ENCODE measurements at regions not wholly inside any gene's neighbourhood (a gene's known extent, or its start where the extent isn't known, plus 50 kb on each side); places are given as distances from the start of the nearest gene placed in this dataset.

- H3K36me3 ChIP-seq (ENCODE audit: low read length), result no peaks in the 10 kb centered on the region
- TF ChIP-seq EZH2phosphoT487 (conservative IDR thresholded peaks at IDR 0.05; ENCODE audit: low read length), result no peak
- TF ChIP-seq CTCF (IDR thresholded peaks at IDR 0.05; ENCODE audit: insufficient read depth, low read length, poor library complexity, severe bottlenecking), result no peak
- no peaks in the 10 kb centered on the region for H3K27me3 ChIP-seq (ENCODE audit: low read length)
- no peak overlapping the region for H3K9ac ChIP-seq (ENCODE audit: low read length)
- no peak overlapping the region for H3K4me3 ChIP-seq (ENCODE audit: insufficient read depth, low read length, poor library complexity, severe bottlenecking)
- no peaks in the 10 kb centered on the region for H3F3A ChIP-seq (ENCODE audit: insufficient read depth)
- H3K9me3 ChIP-seq (ENCODE audit: insufficient read depth, low read length), result peaks cover 4% of the 10 kb centered on the region; the same call in 1 of the 2 replicates
- H3K9me2 ChIP-seq (replicated peaks; ENCODE audit: insufficient read depth, low read length), result no peaks in the 10 kb centered on the region
- H2AFZ ChIP-seq (ENCODE audit: low read depth, low read length, severe bottlenecking), result no peak overlapping the region
- no peaks in the 10 kb centered on the region for H3K79me2 ChIP-seq (ENCODE audit: insufficient read depth, low read length)
- no peak overlapping the region for H3K27ac ChIP-seq (ENCODE audit: low read depth, low read length)
- H4K20me1 ChIP-seq (ENCODE audit: low read depth, low read length), result no peaks in the 10 kb centered on the region
- H3K4me2 ChIP-seq (ENCODE audit: low read depth, low read length, poor library complexity, severe bottlenecking), result no peak overlapping the region
Measured at GRCh38 chr7:41067576-41067975, 635.3 kb downstream of the INHBA start.

- H3K36me3 ChIP-seq (ENCODE audit: low read length), result no peaks in the 10 kb centered on the region
- H3K9ac ChIP-seq (ENCODE audit: low read length), result no peak overlapping the region
- no peak overlapping the region for H3K4me3 ChIP-seq (ENCODE audit: insufficient read depth, low read length, poor library complexity, severe bottlenecking)
Measured at GRCh38 chr7:41065663-41066062, 637.2 kb downstream of the INHBA start.

GRCh38 chr7:41063116-41063515 is 639.8 kb downstream of the INHBA start:
- no peak overlapping the region for H3K4me2 ChIP-seq (ENCODE audit: low read depth, low read length, poor library complexity, severe bottlenecking)
- H3F3A ChIP-seq (ENCODE audit: insufficient read depth), result no peaks in the 10 kb centered on the region
- H3K9ac ChIP-seq (ENCODE audit: low read length), result no peak overlapping the region
- no peak overlapping the region for H2AFZ ChIP-seq (ENCODE audit: low read depth, low read length, severe bottlenecking)
- no peaks in the 10 kb centered on the region for H4K20me1 ChIP-seq (ENCODE audit: low read depth, low read length)
- no peaks in the 10 kb centered on the region for H3K27me3 ChIP-seq (ENCODE audit: low read length)
- peaks cover 1% of the 10 kb centered on the region; the same call in 1 of the 2 replicates for H3K9me3 ChIP-seq (ENCODE audit: insufficient read depth, low read length)
- no peak overlapping the region for H3K27ac ChIP-seq (ENCODE audit: low read depth, low read length)
- no peak overlapping the region for H3K4me3 ChIP-seq (ENCODE audit: insufficient read depth, low read length, poor library complexity, severe bottlenecking)
- no peaks in the 10 kb centered on the region for H3K9me2 ChIP-seq (replicated peaks; ENCODE audit: insufficient read depth, low read length)
- H3K79me2 ChIP-seq (ENCODE audit: insufficient read depth, low read length), result no peaks in the 10 kb centered on the region
- H3K36me3 ChIP-seq (ENCODE audit: low read length), result no peaks in the 10 kb centered on the region
- no peak for TF ChIP-seq EZH2phosphoT487 (conservative IDR thresholded peaks at IDR 0.05; ENCODE audit: low read length)
- no peak for TF ChIP-seq CTCF (IDR thresholded peaks at IDR 0.05; ENCODE audit: insufficient read depth, low read length, poor library complexity, severe bottlenecking)

More at GRCh38 chr7:41065663-41066062, 637.2 kb downstream of the INHBA start:
- Histone ChIP-seq H3K9me3 (ENCODE audit: insufficient read depth, low read length) (no peaks in the 10 kb centered on the region), H3K79me2 (ENCODE audit: insufficient read depth, low read length) (no peaks in the 10 kb centered on the region), H4K20me1 (ENCODE audit: low read depth, low read length) (no peaks in the 10 kb centered on the region), H3K27me3 (ENCODE audit: low read length) (no peaks in the 10 kb centered on the region), H3K27ac (ENCODE audit: low read depth, low read length) (no peak overlapping the region), H3K4me2 (ENCODE audit: low read depth, low read length, poor library complexity, severe bottlenecking) (no peak overlapping the region), H2AFZ (ENCODE audit: low read depth, low read length, severe bottlenecking) (no peak overlapping the region), H3F3A (ENCODE audit: insufficient read depth) (no peaks in the 10 kb centered on the region), H3K9me2 (replicated peaks; ENCODE audit: insufficient read depth, low read length) (no peaks in the 10 kb centered on the region)
- no peak for TF ChIP-seq EZH2phosphoT487 (conservative IDR thresholded peaks at IDR 0.05; ENCODE audit: low read length)
- no peak for TF ChIP-seq CTCF (IDR thresholded peaks at IDR 0.05; ENCODE audit: insufficient read depth, low read length, poor library complexity, severe bottlenecking)

Data from SU-DHL-6 (cell line).